IPS DF 6.9 (cell line): ENCODE measurements at regions not wholly inside any gene's neighbourhood (a gene's known extent, or its start where the extent isn't known, plus 50 kb on each side); places are given as distances from the start of the nearest gene placed in this dataset.

Experiments
- DNase-seq: peaks from one replicate; pipeline ENCODE4 v3.0.0-alpha.2; 2013; ENCODE audit warnings: low read depth, low spot score
- H3K27ac ChIP-seq: one replicate; pipeline ENCODE4 v1.5.1; 2013; ENCODE audit warnings: low read length, control low read depth
- H3K27me3 ChIP-seq: 2 replicates; pipeline ENCODE4 v1.6.1; 2013; ENCODE audit warnings: mild to moderate bottlenecking, low read length; ENCODE audit not compliant: control insufficient read depth, insufficient read depth
- H3K36me3 ChIP-seq: 2 replicates; pipeline ENCODE4 v1.6.1; 2013; ENCODE audit warnings: low read length; ENCODE audit not compliant: control insufficient read depth, insufficient read depth
- H3K4me1 ChIP-seq: 2 replicates; pipeline ENCODE4 v1.6.1; 2013; ENCODE audit warnings: low read length; ENCODE audit not compliant: control insufficient read depth, insufficient read depth
- H3K4me3 ChIP-seq: 2 replicates; pipeline ENCODE4 v1.5.1; 2013; ENCODE audit warnings: mild to moderate bottlenecking, low read length
- H3K9me3 ChIP-seq: 2 replicates; pipeline ENCODE4 v1.6.1; 2013; ENCODE audit warnings: low read length, inconsistent platforms; ENCODE audit not compliant: control insufficient read depth, insufficient read depth
- WGBS: extraction: QIAGEN DNeasy Blood & Tissue Kit; methylation state at CpG from one replicate; pipeline ENCODE4 v1.1.7; 2013; ENCODE audit warnings: mixed read lengths, missing lambda C conversion rate; ENCODE audit not compliant: insufficient read length, insufficient coverage; 5-methylcytosine and 5-hydroxymethylcytosine counted together

- no peaks in the 10 kb centered on the region for H3K27me3 ChIP-seq
- H3K36me3 ChIP-seq, result no peaks in the 10 kb centered on the region
- WGBS, result no CpG with 5 or more reads among the region's 3 CpGs
- H3K27ac ChIP-seq, result no peak overlapping the region
- H3K9me3 ChIP-seq, result no peaks in the 10 kb centered on the region
- no peak for DNase-seq
- no peak overlapping the region for H3K4me3 ChIP-seq
- H3K4me1 ChIP-seq, result no peaks in the 10 kb centered on the region; the same call in 1 of the 2 replicates
Measured at GRCh38 chr10:60498985-60499384, 109.3 kb upstream of the ANK3 start.

GRCh38 chr10:60497364-60497763, 107.7 kb upstream of the ANK3 start:
- Histone ChIP-seq H3K4me3 (no peak overlapping the region), H3K9me3 (no peaks in the 10 kb centered on the region), H3K36me3 (no peaks in the 10 kb centered on the region), H3K4me1 (no peaks in the 10 kb centered on the region; the same call in 1 of the 2 replicates), H3K27ac (no peak overlapping the region), H3K27me3 (no peaks in the 10 kb centered on the region)
- DNase-seq, result no peak
- no CpG with 5 or more reads among the region's 1 CpG for WGBS

- DNase-seq, result no peak
- Histone ChIP-seq H3K4me1 (no peaks in the 10 kb centered on the region; the same call in 1 of the 2 replicates), H3K4me3 (no peak overlapping the region), H3K27ac (no peak overlapping the region), H3K9me3 (no peaks in the 10 kb centered on the region), H3K36me3 (no peaks in the 10 kb centered on the region), H3K27me3 (no peaks in the 10 kb centered on the region)
- WGBS, result no CpG with 5 or more reads among the region's 2 CpGs
Measured at GRCh38 chr10:60496181-60496580, 106.5 kb upstream of the ANK3 start.

- H3K36me3 ChIP-seq, result no peaks in the 10 kb centered on the region
- no peaks in the 10 kb centered on the region for H3K9me3 ChIP-seq
- DNase-seq, result no peak
- H3K27ac ChIP-seq, result no peak overlapping the region
- no peaks in the 10 kb centered on the region for H3K4me1 ChIP-seq
- H3K4me3 ChIP-seq, result no peak overlapping the region
- H3K27me3 ChIP-seq, result no peaks in the 10 kb centered on the region
- WGBS, result no CpG with 5 or more reads among the region's 1 CpG
Measured at GRCh38 chr10:60495338-60496055, 105.8 kb upstream of the ANK3 start.

- DNase-seq, result no peak
- Histone ChIP-seq H3K4me3 (no peak overlapping the region), H3K4me1 (no peaks in the 10 kb centered on the region), H3K27ac (no peak overlapping the region), H3K9me3 (no peaks in the 10 kb centered on the region), H3K27me3 (no peaks in the 10 kb centered on the region), H3K36me3 (no peaks in the 10 kb centered on the region)
- no CpG with 5 or more reads among the region's 2 CpGs for WGBS
Measured at GRCh38 chr10:60494774-60495173, 105.1 kb upstream of the ANK3 start.

GRCh38 chr10:60491162-60491561, 101.5 kb upstream of the ANK3 start:
- no peaks in the 10 kb centered on the region for H3K9me3 ChIP-seq
- no peaks in the 10 kb centered on the region for H3K4me1 ChIP-seq
- H3K4me3 ChIP-seq, result no peak overlapping the region
- no peaks in the 10 kb centered on the region for H3K36me3 ChIP-seq
- DNase-seq, result no peak
- H3K27ac ChIP-seq, result no peak overlapping the region
- H3K27me3 ChIP-seq, result no peaks in the 10 kb centered on the region
- no CpG with 5 or more reads among the region's 2 CpGs for WGBS

GRCh38 chr10:60490013-60490412, 100.3 kb upstream of the ANK3 start:
- Histone ChIP-seq H3K36me3 (no peaks in the 10 kb centered on the region), H3K27me3 (no peaks in the 10 kb centered on the region), H3K9me3 (no peaks in the 10 kb centered on the region), H3K27ac (no peak overlapping the region), H3K4me1 (no peaks in the 10 kb centered on the region), H3K4me3 (no peak overlapping the region)
- DNase-seq, result no peak
- no CpG with 5 or more reads among the region's 3 CpGs for WGBS

GRCh38 chr10:60488111-60488669, 98.5 kb upstream of the ANK3 start:
- Histone ChIP-seq H3K4me1 (no peaks in the 10 kb centered on the region), H3K36me3 (no peaks in the 10 kb centered on the region)
- WGBS, result no CpG with 5 or more reads among the region's 1 CpG

GRCh38 chr10:60487543-60487942, 97.9 kb upstream of the ANK3 start:
- DNase-seq, result no peak
- no CpG with 5 or more reads among the region's 9 CpGs for WGBS
- no peaks in the 10 kb centered on the region for H3K9me3 ChIP-seq

More at GRCh38 chr10:60488111-60488669, 98.5 kb upstream of the ANK3 start:
- DNase-seq, result no peak
- Histone ChIP-seq H3K27ac (no peak overlapping the region), H3K27me3 (no peaks in the 10 kb centered on the region), H3K4me3 (no peak overlapping the region), H3K9me3 (no peaks in the 10 kb centered on the region)

GRCh38 chr10:60485025-60485424, 95.3 kb upstream of the ANK3 start:
- Histone ChIP-seq H3K9me3 (no peaks in the 10 kb centered on the region), H3K27me3 (no peaks in the 10 kb centered on the region), H3K27ac (no peak overlapping the region), H3K4me1 (peaks cover 3% of the 10 kb centered on the region; the same call in 1 of the 2 replicates), H3K4me3 (no peak overlapping the region), H3K36me3 (no peaks in the 10 kb centered on the region)
- no peak for DNase-seq
- WGBS, result no CpG with 5 or more reads among the region's 5 CpGs

More at GRCh38 chr10:60487543-60487942, 97.9 kb upstream of the ANK3 start:
- no peak overlapping the region for H3K27ac ChIP-seq
- H3K27me3 ChIP-seq, result no peaks in the 10 kb centered on the region
- H3K4me3 ChIP-seq, result no peak overlapping the region
- no peaks in the 10 kb centered on the region for H3K4me1 ChIP-seq
- H3K36me3 ChIP-seq, result no peaks in the 10 kb centered on the region
